ENCODE measurements at regions not wholly inside any gene's neighbourhood (a gene's known extent, or its start where the extent isn't known, plus 50 kb on each side); places are given as distances from the start of the nearest gene placed in this dataset.

DNA sequence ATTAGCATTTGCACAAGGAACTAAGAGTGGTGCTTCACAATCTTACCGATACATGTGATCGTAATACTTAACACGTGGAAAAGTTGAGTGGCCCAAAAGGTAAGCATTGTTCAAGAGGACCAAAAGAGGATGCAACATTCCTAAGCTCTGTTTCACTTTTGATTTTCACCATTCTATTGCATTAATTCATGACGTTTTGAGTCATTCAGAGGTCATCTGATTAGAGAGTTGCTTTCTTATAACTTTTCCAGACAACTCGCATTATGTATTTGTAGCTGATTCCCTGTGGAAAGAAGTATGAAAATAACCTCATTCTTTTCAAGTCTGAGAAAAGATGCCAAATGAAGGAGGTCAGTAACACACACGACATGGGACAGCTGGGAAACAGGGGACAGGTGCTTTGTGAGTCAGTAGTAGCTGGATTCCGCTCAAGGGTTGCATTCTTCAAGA lies 344.4 kb downstream of the RND3 start:
- no peak for DNase-seq (ENCODE audit: low spot score)
- no peak for ATAC-seq (ENCODE audit: low FRiP score)
- TF ChIP-seq, protein P1, sequence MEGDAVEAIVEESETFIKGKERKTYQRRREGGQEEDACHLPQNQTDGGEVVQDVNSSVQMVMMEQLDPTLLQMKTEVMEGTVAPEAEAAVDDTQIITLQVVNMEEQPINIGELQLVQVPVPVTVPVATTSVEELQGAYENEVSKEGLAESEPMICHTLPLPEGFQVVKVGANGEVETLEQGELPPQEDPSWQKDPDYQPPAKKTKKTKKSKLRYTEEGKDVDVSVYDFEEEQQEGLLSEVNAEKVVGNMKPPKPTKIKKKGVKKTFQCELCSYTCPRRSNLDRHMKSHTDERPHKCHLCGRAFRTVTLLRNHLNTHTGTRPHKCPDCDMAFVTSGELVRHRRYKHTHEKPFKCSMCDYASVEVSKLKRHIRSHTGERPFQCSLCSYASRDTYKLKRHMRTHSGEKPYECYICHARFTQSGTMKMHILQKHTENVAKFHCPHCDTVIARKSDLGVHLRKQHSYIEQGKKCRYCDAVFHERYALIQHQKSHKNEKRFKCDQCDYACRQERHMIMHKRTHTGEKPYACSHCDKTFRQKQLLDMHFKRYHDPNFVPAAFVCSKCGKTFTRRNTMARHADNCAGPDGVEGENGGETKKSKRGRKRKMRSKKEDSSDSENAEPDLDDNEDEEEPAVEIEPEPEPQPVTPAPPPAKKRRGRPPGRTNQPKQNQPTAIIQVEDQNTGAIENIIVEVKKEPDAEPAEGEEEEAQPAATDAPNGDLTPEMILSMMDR (IDR thresholded peaks at IDR 0.05), result no peak

DNA sequence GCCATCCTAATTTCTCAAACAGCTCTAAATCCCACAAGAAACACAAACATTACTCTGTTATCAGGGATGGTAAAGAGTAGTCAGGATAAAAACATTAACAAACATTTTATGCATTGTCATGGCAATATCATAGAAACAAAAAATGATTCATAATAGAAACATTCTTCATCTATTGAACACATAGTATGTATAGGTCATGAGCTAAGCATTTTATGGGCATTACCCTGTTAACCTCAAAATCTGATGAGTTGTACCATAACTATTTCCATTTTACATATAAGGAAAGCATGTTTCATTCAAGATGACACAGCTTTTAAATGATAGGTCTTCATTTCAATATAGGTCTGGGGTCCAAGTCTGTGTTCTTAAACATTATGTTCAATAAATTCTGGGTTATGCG lies 344.9 kb downstream of the RND3 start:
- DNase-seq (ENCODE audit: low spot score) (no peak), ATAC-seq (ENCODE audit: low FRiP score) (no peak)
- TF ChIP-seq, protein P1 (IDR thresholded peaks at IDR 0.05), result no peak

DNA sequence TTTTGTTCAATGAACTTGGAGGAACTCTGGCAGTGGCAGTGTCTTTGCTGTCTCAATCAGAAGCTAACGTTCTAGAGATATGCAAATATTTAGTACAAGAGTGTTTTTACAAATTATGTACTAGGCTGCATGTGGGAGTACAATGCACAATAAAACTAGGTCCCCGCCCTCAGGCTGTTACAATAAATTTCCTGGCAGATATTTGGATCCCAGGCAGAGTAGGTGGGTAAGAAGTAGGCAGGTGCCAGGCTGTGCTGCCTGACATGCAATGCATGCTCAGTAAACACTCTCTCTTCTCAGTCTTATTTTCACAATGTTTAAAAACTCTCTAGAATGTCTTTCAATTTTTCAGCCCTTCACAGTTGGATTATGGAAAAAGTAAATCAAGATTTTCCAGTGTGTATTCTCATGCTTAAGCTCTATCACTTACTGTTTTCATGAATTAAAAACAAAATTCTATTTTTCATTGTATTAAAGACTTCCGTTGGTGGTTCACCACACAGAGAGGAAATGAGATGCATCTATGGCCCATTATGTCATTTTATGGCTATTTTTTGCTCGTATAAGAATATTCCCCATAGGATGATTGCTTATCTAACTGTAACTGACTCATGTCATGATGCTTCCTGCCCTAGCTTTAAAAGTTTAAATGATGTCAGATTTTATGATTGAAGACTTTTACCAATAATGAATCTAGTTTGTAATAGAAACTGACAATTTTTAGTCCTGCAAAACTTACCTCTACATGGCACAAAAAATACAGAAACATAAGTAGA lies 346.1 kb downstream of the RND3 start:
- no peak for DNase-seq (ENCODE audit: low spot score)
- TF ChIP-seq, protein P1 (IDR thresholded peaks at IDR 0.05), result no peak
- no peak for ATAC-seq (ENCODE audit: low FRiP score)

DNA sequence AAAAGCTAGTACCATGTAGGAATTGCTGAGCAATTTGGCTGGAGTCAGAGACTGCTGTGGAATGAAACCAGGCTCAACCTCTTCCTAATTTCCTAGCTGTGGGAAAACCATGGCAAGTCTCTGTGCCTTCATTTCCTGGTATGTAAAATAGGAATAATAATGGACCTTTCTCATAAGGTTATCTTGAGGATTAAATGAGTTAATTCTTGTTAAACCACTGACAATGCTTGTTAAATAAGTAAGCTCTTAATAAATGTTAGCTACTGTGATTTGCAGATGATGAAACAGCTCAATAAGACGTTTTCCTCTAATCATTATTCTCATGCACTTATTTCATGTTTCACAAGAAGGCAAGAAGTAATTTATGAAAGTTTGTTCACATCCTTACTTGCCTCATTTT lies 346.7 kb downstream of the RND3 start:
- DNase-seq (ENCODE audit: low spot score) (no peak), ATAC-seq (ENCODE audit: low FRiP score) (no peak)
- TF ChIP-seq, protein P1 (IDR thresholded peaks at IDR 0.05), result no peak

DNA sequence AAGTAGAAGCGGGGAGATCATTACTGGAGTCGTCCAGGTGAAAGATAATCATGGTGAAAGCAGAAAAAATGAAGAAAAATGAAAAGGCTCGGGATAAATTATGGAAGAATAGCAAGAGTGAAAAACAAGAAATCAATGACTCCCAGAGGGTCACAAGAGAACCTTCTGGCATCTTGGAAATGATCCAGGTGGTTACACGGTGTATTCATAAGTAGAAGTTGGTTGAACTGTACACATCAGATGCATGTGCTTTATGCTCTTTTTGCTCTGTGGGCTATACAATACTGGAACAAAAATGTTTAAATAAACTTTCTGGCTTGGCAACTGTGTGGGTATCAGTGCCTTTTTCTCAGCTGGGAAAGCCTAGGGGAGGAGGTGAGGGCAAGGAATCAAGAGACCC lies 348.9 kb downstream of the RND3 start:
- ATAC-seq (ENCODE audit: low FRiP score) (no peak), DNase-seq (ENCODE audit: low spot score) (no peak)
- TF ChIP-seq, protein P1 (IDR thresholded peaks at IDR 0.05), result no peak

DNA sequence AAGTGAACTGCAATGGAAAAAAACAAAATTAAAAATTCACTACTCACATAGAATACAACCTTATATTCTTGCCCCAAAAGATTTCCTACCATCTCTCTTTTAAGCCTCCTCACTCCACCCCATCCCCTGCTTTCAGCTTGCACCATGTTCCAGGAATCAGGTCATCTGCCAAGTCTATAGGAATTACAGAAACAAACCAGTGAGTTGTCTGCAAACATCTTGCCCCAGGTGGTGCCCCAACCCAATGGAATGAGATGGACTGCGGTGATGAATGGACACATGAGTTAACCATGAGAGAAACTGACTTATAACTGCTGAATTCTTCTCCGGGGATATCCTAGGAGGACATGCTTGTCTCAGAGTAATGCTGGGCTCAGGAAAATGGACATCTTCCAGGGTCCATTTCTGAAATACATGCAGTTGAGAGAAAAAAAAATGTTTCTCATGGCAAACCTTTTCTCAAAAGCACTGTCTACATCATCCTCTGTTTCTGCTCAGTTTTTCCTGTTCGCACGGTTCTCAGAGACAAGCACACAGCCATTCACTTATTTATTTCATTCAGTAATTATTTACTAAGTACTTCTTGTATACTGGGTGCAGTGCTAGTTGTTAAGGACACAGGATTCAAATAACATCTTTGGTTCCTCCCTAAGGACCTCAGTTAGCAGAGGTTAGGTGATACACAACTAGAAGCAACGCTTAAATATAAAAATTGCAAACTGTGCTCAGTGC lies 350.0 kb downstream of the RND3 start:
- DNase-seq (ENCODE audit: low spot score), result no peak
- ATAC-seq (ENCODE audit: low FRiP score), result no peak
- TF ChIP-seq, protein P1 (IDR thresholded peaks at IDR 0.05), result no peak

Data from omental fat pad (tissue), 3 donors.